ENCODE measurements at regions not wholly inside any gene's neighbourhood (a gene's known extent, or its start where the extent isn't known, plus 50 kb on each side); places are given as distances from the start of the nearest gene placed in this dataset.

DNA sequence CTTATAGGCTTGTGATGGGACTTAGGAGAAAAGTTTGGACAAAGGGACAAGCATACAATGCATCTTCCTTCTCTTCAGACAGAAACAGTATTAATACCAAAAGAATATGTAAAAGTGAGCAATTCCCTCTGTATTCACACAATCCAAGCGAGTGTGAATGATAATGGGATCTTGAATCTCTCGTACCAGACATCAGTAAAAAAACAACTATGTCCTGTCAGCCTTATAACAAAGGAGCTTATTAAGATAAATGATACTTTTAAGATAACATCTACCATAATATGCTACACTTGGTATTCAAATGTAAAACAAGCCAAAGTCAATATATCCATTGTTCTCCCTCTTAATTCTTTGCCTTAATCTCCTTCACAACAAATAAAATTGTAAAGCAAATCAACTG is 288.6 kb upstream of the CNTN6 start:
- no peaks in the 10 kb centered on the region for H3K4me1 ChIP-seq (ENCODE audit: control insufficient read depth, insufficient read depth, low read length, unreplicated experiment)
- no peak overlapping the region for H3K4me3 ChIP-seq (ENCODE audit: low read depth, low read length)
- no peak overlapping the region for H2AFZ ChIP-seq (ENCODE audit: low read length, unreplicated experiment)
- no peaks in the 10 kb centered on the region for H3K36me3 ChIP-seq (ENCODE audit: insufficient read depth, low read length)
- no peaks in the 10 kb centered on the region for H3K79me2 ChIP-seq (ENCODE audit: control insufficient read depth, insufficient read depth, low read length, unreplicated experiment)
- no peaks in the 10 kb centered on the region for H3K27me3 ChIP-seq (ENCODE audit: insufficient read depth, low read length)
- no peak overlapping the region for H3K27ac ChIP-seq (ENCODE audit: low read depth, low read length)

DNA sequence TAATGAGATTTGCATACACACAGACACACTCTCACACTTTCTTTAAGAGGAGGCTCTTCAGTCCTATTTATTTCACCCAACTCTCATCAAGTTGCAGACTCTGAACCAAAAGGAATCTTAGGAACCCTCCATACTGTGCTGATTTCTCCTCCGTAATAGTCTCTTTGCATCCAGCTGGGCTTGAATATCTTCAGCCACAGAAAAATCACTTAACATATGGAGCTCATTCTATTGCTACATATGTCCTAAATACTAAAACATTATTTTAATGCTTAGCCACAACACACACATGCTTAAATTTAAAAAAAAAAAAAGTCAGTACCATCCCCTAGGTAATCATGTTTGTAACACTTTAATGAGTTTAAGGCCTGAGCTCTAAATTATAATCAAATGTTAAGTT is 287.5 kb upstream of the CNTN6 start:
- H3K27ac ChIP-seq (ENCODE audit: low read depth, low read length): no peak overlapping the region
- no peaks in the 10 kb centered on the region for H3K27me3 ChIP-seq (ENCODE audit: insufficient read depth, low read length)
- H3K4me1 ChIP-seq (ENCODE audit: control insufficient read depth, insufficient read depth, low read length, unreplicated experiment): no peaks in the 10 kb centered on the region
- no peaks in the 10 kb centered on the region for H3K79me2 ChIP-seq (ENCODE audit: control insufficient read depth, insufficient read depth, low read length, unreplicated experiment)
- H3K4me3 ChIP-seq (ENCODE audit: low read depth, low read length): no peak overlapping the region
- H3K36me3 ChIP-seq (ENCODE audit: insufficient read depth, low read length): no peaks in the 10 kb centered on the region
- no peak overlapping the region for H2AFZ ChIP-seq (ENCODE audit: low read length, unreplicated experiment)

DNA sequence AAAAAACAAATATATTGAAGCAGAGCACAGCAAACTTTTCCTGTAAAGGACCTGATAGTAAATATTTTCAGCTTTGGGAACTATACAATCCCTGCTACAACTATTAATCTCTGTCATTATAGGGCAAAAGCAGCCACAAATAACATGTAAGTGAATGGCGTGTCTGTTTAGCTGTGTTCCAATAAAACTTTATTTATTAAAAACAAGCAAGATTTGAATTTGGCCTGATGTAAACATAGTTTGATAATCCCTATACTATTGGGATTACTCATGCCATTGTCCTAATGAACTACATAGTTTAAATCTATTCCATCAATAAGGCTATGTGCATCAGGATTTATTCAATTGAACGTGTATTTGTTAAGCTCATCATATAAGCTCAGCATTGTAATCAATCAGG is 286.8 kb upstream of the CNTN6 start:
- Histone ChIP-seq H3K79me2 (ENCODE audit: control insufficient read depth, insufficient read depth, low read length, unreplicated experiment) (no peaks in the 10 kb centered on the region), H3K4me1 (ENCODE audit: control insufficient read depth, insufficient read depth, low read length, unreplicated experiment) (no peaks in the 10 kb centered on the region), H3K4me3 (ENCODE audit: low read depth, low read length) (no peak overlapping the region), H3K27me3 (ENCODE audit: insufficient read depth, low read length) (no peaks in the 10 kb centered on the region), H2AFZ (ENCODE audit: low read length, unreplicated experiment) (no peak overlapping the region), H3K27ac (ENCODE audit: low read depth, low read length) (no peak overlapping the region), H3K36me3 (ENCODE audit: insufficient read depth, low read length) (no peaks in the 10 kb centered on the region)

DNA sequence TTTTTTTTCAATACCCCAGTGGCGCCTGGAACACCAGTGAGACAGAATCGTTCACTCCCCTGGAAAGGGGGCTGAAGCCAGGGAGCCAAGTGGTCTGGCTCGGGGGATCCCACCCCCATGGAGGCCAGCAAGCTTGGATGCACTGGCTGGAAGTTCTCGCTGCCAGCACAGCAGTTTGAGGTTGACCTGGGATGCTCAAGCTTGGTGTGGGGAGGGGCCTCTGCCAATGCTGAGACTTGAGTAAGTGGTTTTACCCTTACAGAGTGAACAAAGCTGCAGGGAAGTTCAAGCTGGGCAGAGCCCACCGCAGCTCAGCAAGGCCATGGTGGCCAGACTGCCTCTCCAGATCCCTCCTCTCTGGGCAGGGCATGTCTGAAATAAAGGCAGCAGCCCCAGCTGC is 276.2 kb upstream of the CNTN6 start:
- H3K79me2 ChIP-seq (ENCODE audit: control insufficient read depth, insufficient read depth, low read length, unreplicated experiment): no peaks in the 10 kb centered on the region
- H3K27me3 ChIP-seq (ENCODE audit: insufficient read depth, low read length): no peaks in the 10 kb centered on the region
- no peaks in the 10 kb centered on the region for H3K36me3 ChIP-seq (ENCODE audit: insufficient read depth, low read length)
- H3K4me3 ChIP-seq (ENCODE audit: low read depth, low read length): no peak overlapping the region
- no peak overlapping the region for H3K27ac ChIP-seq (ENCODE audit: low read depth, low read length)
- H2AFZ ChIP-seq (ENCODE audit: low read length, unreplicated experiment): no peak overlapping the region
- H3K4me1 ChIP-seq (ENCODE audit: control insufficient read depth, insufficient read depth, low read length, unreplicated experiment): no peaks in the 10 kb centered on the region

DNA sequence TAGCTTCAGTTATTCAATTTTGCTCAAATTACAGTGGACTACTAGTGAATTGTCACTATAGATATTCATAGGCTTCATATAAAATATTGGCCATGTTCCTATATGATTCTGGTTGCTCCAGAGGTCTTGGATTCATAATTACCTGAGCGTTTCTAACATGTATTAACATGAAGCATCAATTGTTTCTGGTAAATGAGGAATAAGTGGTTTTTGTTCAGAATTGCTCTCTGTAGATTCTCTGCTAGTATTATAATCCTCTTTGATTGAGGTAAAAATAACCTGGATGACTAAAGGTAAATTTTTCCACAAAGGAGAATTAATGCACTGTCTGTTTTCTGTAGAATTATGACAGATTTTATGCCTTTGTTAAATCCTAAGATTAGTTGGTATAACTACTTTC is 258.1 kb upstream of the CNTN6 start:
- H3K36me3 ChIP-seq (ENCODE audit: insufficient read depth, low read length): no peaks in the 10 kb centered on the region
- H3K27ac ChIP-seq (ENCODE audit: low read depth, low read length): no peak overlapping the region
- no peak overlapping the region for H3K4me3 ChIP-seq (ENCODE audit: low read depth, low read length)
- H3K27me3 ChIP-seq (ENCODE audit: insufficient read depth, low read length): no peaks in the 10 kb centered on the region
- no peaks in the 10 kb centered on the region for H3K79me2 ChIP-seq (ENCODE audit: control insufficient read depth, insufficient read depth, low read length, unreplicated experiment)
- H2AFZ ChIP-seq (ENCODE audit: low read length, unreplicated experiment): no peak overlapping the region
- no peaks in the 10 kb centered on the region for H3K4me1 ChIP-seq (ENCODE audit: control insufficient read depth, insufficient read depth, low read length, unreplicated experiment)

DNA sequence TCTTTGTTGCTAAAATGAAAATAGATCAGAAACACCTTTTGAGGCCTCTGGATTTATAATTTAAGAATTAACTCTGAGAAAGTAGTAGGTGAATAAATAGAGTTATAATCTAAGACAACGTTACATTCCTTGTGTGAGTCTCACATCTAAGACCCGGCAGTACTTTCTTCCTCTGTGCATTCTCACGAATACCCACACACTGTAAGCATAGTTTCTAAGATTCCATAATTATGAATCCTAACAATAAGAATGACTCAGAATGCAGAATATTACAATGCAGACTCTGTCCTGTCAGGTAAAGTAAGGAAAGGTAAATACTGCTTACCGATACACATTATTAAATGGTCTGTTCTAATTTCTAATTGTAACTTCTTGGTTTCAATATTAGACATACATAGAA is 257.7 kb upstream of the CNTN6 start:
- Histone ChIP-seq H3K36me3 (ENCODE audit: insufficient read depth, low read length) (no peaks in the 10 kb centered on the region), H3K27me3 (ENCODE audit: insufficient read depth, low read length) (no peaks in the 10 kb centered on the region), H3K27ac (ENCODE audit: low read depth, low read length) (no peak overlapping the region), H3K79me2 (ENCODE audit: control insufficient read depth, insufficient read depth, low read length, unreplicated experiment) (no peaks in the 10 kb centered on the region), H2AFZ (ENCODE audit: low read length, unreplicated experiment) (no peak overlapping the region), H3K4me3 (ENCODE audit: low read depth, low read length) (no peak overlapping the region), H3K4me1 (ENCODE audit: control insufficient read depth, insufficient read depth, low read length, unreplicated experiment) (no peaks in the 10 kb centered on the region)

DNA sequence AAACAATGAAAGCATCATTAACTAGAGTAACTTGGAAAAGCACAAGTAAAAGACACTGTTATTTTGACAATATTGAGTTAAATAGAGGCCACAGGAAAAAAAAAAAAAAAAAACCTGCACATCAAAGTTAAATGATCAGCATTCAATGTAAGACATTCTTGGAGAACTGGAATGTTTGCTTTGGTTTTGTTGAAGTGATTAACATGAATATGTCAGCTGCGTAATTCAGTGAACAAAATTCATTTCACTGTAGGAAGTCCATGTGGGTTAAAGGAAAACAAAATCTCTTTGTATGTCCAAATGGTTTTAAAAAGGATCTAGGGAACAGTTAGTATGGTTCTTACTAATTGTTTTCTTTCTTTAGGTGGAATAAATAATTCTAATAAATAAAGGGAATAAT is 252.8 kb upstream of the CNTN6 start:
- Histone ChIP-seq H3K4me3 (ENCODE audit: low read depth, low read length) (no peak overlapping the region), H3K4me1 (ENCODE audit: control insufficient read depth, insufficient read depth, low read length, unreplicated experiment) (no peaks in the 10 kb centered on the region), H3K27ac (ENCODE audit: low read depth, low read length) (no peak overlapping the region), H3K27me3 (ENCODE audit: insufficient read depth, low read length) (no peaks in the 10 kb centered on the region), H3K36me3 (ENCODE audit: insufficient read depth, low read length) (no peaks in the 10 kb centered on the region), H2AFZ (ENCODE audit: low read length, unreplicated experiment) (no peak overlapping the region), H3K79me2 (ENCODE audit: control insufficient read depth, insufficient read depth, low read length, unreplicated experiment) (no peaks in the 10 kb centered on the region)

DNA sequence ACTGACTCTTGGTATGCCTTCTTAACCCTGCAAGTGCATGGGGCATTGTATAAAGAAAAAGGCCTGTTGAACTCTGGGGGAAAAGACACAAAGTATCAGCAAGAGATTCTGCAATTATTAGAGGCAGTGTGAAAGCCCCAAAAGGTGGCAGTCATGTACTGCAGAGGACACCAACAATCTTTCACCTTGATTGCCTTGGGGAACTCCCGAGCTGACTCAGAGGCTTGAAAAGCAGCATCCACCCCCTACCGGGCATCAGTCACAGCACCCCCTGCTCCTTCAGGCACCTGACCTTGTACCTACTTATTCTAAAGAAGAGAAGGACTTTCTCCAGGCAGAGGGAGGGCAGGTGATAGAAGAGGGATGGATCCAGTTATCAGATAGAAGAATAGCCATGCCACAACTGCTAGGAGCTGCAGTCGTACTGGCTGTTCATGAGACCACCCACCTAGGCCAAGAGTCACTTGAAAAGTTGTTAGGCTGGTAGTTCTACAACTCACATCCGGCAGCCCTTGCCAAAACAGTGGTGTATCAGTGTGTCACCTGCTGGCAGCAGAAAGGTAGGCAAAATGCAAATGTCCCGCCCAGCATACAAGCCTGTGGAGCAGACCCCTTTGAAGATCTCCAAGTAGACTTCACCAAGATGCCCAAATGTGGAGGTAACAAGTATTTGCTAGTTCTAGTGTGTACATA is 241.6 kb upstream of the CNTN6 start:
- no peak overlapping the region for H2AFZ ChIP-seq (ENCODE audit: low read length, unreplicated experiment)
- H3K4me1 ChIP-seq (ENCODE audit: control insufficient read depth, insufficient read depth, low read length, unreplicated experiment): no peaks in the 10 kb centered on the region
- H3K79me2 ChIP-seq (ENCODE audit: control insufficient read depth, insufficient read depth, low read length, unreplicated experiment): no peaks in the 10 kb centered on the region
- no peaks in the 10 kb centered on the region for H3K36me3 ChIP-seq (ENCODE audit: insufficient read depth, low read length)
- H3K4me3 ChIP-seq (ENCODE audit: low read depth, low read length): no peak overlapping the region
- H3K27ac ChIP-seq (ENCODE audit: low read depth, low read length): no peak overlapping the region
- H3K27me3 ChIP-seq (ENCODE audit: insufficient read depth, low read length): no peaks in the 10 kb centered on the region

DNA sequence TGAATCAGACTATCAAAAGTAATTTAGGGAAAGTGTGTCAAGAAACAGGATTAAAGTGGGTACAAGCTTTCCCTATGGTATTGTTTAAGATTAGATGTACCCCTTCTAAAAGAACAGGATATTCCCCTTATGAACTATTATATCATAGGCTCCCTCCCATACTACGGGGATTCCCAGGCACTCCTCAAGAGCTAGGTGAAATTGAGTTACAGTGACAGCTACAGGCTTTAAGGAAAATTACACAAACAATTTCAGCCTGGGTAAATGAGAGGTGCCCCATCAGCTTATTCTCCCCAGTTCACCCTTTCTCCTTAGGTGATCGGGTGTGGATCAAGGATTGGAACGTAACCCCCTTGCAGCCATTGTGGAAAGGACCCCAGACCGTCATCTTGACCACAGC is 240.8 kb upstream of the CNTN6 start:
- no peaks in the 10 kb centered on the region for H3K27me3 ChIP-seq (ENCODE audit: insufficient read depth, low read length)
- H3K27ac ChIP-seq (ENCODE audit: low read depth, low read length): no peak overlapping the region
- H2AFZ ChIP-seq (ENCODE audit: low read length, unreplicated experiment): no peak overlapping the region
- H3K4me3 ChIP-seq (ENCODE audit: low read depth, low read length): no peak overlapping the region
- H3K79me2 ChIP-seq (ENCODE audit: control insufficient read depth, insufficient read depth, low read length, unreplicated experiment): no peaks in the 10 kb centered on the region
- H3K36me3 ChIP-seq (ENCODE audit: insufficient read depth, low read length): no peaks in the 10 kb centered on the region
- H3K4me1 ChIP-seq (ENCODE audit: control insufficient read depth, insufficient read depth, low read length, unreplicated experiment): no peaks in the 10 kb centered on the region

DNA sequence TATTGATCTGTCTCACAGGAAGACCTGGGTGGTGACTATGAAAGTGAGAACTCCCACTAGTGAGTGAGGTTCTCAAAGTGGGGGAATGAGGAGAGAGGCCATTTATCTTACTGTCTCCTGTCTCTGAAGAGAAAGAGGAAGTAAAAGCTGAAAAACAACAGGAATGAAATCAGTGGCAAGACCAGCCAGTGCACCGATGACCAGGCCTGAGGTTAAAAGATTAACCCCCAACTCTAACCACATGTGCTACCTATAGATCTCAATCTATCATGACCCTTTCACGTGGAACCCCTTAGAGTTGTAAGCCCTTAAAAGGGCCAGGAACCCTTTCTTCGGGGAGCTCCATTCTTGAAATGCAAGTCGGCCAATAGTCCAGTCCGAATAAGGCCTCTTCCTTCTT is 239.3 kb upstream of the CNTN6 start:
- no peaks in the 10 kb centered on the region for H3K4me1 ChIP-seq (ENCODE audit: control insufficient read depth, insufficient read depth, low read length, unreplicated experiment)
- no peak overlapping the region for H3K4me3 ChIP-seq (ENCODE audit: low read depth, low read length)
- no peaks in the 10 kb centered on the region for H3K36me3 ChIP-seq (ENCODE audit: insufficient read depth, low read length)
- H3K27me3 ChIP-seq (ENCODE audit: insufficient read depth, low read length): no peaks in the 10 kb centered on the region
- H2AFZ ChIP-seq (ENCODE audit: low read length, unreplicated experiment): no peak overlapping the region
- no peaks in the 10 kb centered on the region for H3K79me2 ChIP-seq (ENCODE audit: control insufficient read depth, insufficient read depth, low read length, unreplicated experiment)
- no peak overlapping the region for H3K27ac ChIP-seq (ENCODE audit: low read depth, low read length)

DNA sequence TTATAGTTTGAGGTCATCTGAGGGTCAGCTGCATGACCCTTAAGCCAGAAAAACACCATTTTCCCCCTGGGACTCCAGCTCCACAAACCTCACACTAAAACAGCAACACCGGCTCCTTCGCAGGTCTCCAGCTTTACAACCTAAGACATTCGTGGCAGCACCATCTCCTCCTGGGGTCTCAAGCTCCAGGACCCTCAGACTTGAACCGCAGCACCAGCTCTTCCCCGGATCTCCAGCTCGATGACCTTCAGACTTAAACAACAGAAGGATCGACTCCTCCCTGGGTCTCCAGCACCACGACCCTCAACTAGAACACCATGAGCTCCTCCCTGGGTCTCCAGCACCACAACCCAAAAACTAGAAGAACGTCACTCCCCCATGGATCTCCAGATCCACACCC is 233.7 kb upstream of the CNTN6 start:
- Histone ChIP-seq H3K27ac (ENCODE audit: low read depth, low read length) (no peak overlapping the region), H3K27me3 (ENCODE audit: insufficient read depth, low read length) (no peaks in the 10 kb centered on the region), H2AFZ (ENCODE audit: low read length, unreplicated experiment) (no peak overlapping the region), H3K79me2 (ENCODE audit: control insufficient read depth, insufficient read depth, low read length, unreplicated experiment) (no peaks in the 10 kb centered on the region), H3K4me1 (ENCODE audit: control insufficient read depth, insufficient read depth, low read length, unreplicated experiment) (no peaks in the 10 kb centered on the region), H3K4me3 (ENCODE audit: low read depth, low read length) (no peak overlapping the region), H3K36me3 (ENCODE audit: insufficient read depth, low read length) (no peaks in the 10 kb centered on the region)

All from ACC112 (cell line).